Right lobe of liver (tissue), 6 donors: ENCODE measurements at regions not wholly inside any gene's neighbourhood (a gene's known extent, or its start where the extent isn't known, plus 50 kb on each side); places are given as distances from the start of the nearest gene placed in this dataset.

Source experiments
- ATAC-seq, 4 donors: fragments of 200-7000 bp; cut with Tn5 transposase; one replicate each; pipeline ENCODE4 v1.9.1; 2020; ENCODE audit warnings: mild to moderate bottlenecking in 4 of 4, moderate library complexity in 4 of 4
- DNase-seq, 3 donors: peaks; one replicate each; pipeline ENCODE4 v3.0.0-alpha.2; 2020
- H3K27ac ChIP-seq, 3 donors: fragments of 200-600 bp; one replicate each; pipeline ENCODE4 v1.8.0; 2022
- H3K27me3 ChIP-seq, 2 donors: fragments of 200-600 bp; one replicate each; pipeline ENCODE4 v1.8.0; 2022
- H3K36me3 ChIP-seq, 4 donors: fragments of 200-600 bp; sonication (generic) in 1 of 4; one replicate each; pipeline versions ENCODE4 v1.5.1 to v1.8.0; 2017 to 2022; ENCODE audit warnings: control low read depth in 1 of 4
- H3K4me1 ChIP-seq, 4 donors: fragments of 200-600 bp; sonication (generic) in 1 of 4; one replicate each; pipeline versions ENCODE4 v1.5.1 to v1.8.0; 2017 to 2022; ENCODE audit warnings: control low read depth in 1 of 4
- H3K4me3 ChIP-seq, 3 donors: fragments of 200-600 bp; one replicate each; pipeline ENCODE4 v1.8.0; 2022
- H3K9me3 ChIP-seq, 4 donors: fragments of 200-600 bp; sonication (generic) in 1 of 4; one replicate each; pipeline versions ENCODE4 v1.5.1 to v1.8.0; 2017 to 2022; ENCODE audit warnings: control low read depth in 1 of 4
- POLR2A ChIP-seq: fragments of 450-650 bp; IDR thresholded peaks from one replicate; pipeline ENCODE4 v1.6.1; 2017; ENCODE audit warnings: antibody characterized with exemption, mild to moderate bottlenecking
- WGBS: methylation state at CpG from one replicate; pipeline ENCODE4 v1.1.6; 2018; ENCODE audit warnings: low coverage, low lambda C conversion rate; ENCODE audit not compliant: insufficient coverage; ENCODE audit errors: missing lambda C conversion rate; 5-methylcytosine and 5-hydroxymethylcytosine counted together
- intact Hi-C, 2 donors: fragments of 100-400 bp; cut with DNase I; formaldehyde crosslinking; loops; one replicate each; pipeline versions ENCODE4 v1.11.2 to v1.14.1; 2022
- TF ChIP-seq, protein P1 (sequence below), 4 donors: fragments of 200-600 bp in 3 of 4; fragments of 450-650 bp in 1 of 4; IDR thresholded peaks; one replicate each; pipeline versions ENCODE4 v1.5.1 to v1.8.0; 2016 to 2022; ENCODE audit warnings: antibody characterized with exemption in 4 of 4, mild to moderate bottlenecking in 2 of 4
- donor health status: DM: no; HTN: yes; CAD: no.
- donor health status: DM: no; HTN: no; CAD: no.
- donor health status: DM: no; HTN: no; CAD: no.
- donor health status: DM: no; HTN: yes; CAD: no.
- donor health status: DM: no; HTN: yes; CAD: no.

DNA sequence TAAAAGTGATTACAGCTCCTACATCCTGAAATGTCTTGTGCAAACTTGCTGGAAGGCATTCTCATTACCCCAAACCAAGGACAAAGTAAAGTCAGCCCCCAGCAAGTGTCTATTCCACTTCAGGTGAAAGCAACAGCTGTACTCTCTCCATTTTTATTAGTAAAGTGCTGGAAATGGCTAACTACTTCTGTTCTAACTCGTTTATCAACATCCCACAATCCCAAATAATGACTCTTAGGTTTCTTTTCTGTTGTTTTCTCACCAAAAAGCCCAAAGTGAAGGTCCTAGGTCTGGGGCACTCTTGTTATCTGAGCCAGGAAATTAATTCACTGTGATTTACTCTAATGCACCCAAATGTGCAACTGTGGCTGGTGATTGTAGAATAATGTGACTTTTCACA, 105.7 kb downstream of the LRRC30 start:
- no peak overlapping the region for H3K27ac ChIP-seq
- intact Hi-C loops = no loop called here
- no peaks in the 10 kb centered on the region for H3K36me3 ChIP-seq
- no peaks in the 10 kb centered on the region for H3K27me3 ChIP-seq
- H3K4me3 ChIP-seq = no peak overlapping the region
- ATAC-seq = no peak
- H3K4me1 ChIP-seq = no peaks in the 10 kb centered on the region
- no peaks in the 10 kb centered on the region for H3K9me3 ChIP-seq
- DNase-seq = no peak
- TF ChIP-seq, protein P1, sequence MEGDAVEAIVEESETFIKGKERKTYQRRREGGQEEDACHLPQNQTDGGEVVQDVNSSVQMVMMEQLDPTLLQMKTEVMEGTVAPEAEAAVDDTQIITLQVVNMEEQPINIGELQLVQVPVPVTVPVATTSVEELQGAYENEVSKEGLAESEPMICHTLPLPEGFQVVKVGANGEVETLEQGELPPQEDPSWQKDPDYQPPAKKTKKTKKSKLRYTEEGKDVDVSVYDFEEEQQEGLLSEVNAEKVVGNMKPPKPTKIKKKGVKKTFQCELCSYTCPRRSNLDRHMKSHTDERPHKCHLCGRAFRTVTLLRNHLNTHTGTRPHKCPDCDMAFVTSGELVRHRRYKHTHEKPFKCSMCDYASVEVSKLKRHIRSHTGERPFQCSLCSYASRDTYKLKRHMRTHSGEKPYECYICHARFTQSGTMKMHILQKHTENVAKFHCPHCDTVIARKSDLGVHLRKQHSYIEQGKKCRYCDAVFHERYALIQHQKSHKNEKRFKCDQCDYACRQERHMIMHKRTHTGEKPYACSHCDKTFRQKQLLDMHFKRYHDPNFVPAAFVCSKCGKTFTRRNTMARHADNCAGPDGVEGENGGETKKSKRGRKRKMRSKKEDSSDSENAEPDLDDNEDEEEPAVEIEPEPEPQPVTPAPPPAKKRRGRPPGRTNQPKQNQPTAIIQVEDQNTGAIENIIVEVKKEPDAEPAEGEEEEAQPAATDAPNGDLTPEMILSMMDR (IDR thresholded peaks at IDR 0.05) = no peak
- no peak for TF ChIP-seq POLR2A
- WGBS = 25% methylated on average over 1 of the region's 1 CpG

DNA sequence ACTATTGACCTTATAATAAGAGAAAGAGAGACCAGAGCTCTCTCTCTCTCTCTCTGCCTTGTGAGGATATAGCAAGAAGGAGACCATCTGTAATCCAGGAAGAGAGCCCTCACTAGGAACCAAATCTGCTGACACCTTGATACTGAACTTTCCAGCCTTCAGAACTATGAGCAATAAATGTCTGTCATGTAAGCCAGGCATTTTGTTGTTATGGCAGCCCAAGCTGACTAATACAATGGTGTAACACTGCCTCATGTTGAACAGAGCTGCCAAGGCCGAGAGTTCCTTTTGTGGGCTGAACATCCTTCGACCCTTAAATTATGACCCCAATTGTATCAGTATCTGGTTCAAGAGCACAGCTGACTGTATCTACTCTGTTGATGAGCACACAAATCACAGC, 108.0 kb downstream of the LRRC30 start:
- no peaks in the 10 kb centered on the region for H3K9me3 ChIP-seq
- 65% methylated on average over 2 of the region's 2 CpGs for WGBS
- ATAC-seq = no peak
- H3K27me3 ChIP-seq = no peaks in the 10 kb centered on the region
- intact Hi-C loops = no loop called here
- TF ChIP-seq, protein P1 (IDR thresholded peaks at IDR 0.05) = no peak
- no peak for TF ChIP-seq POLR2A
- DNase-seq = no peak
- no peaks in the 10 kb centered on the region for H3K36me3 ChIP-seq
- H3K4me1 ChIP-seq = no peaks in the 10 kb centered on the region
- H3K4me3 ChIP-seq = no peak overlapping the region
- no peak overlapping the region for H3K27ac ChIP-seq

DNA sequence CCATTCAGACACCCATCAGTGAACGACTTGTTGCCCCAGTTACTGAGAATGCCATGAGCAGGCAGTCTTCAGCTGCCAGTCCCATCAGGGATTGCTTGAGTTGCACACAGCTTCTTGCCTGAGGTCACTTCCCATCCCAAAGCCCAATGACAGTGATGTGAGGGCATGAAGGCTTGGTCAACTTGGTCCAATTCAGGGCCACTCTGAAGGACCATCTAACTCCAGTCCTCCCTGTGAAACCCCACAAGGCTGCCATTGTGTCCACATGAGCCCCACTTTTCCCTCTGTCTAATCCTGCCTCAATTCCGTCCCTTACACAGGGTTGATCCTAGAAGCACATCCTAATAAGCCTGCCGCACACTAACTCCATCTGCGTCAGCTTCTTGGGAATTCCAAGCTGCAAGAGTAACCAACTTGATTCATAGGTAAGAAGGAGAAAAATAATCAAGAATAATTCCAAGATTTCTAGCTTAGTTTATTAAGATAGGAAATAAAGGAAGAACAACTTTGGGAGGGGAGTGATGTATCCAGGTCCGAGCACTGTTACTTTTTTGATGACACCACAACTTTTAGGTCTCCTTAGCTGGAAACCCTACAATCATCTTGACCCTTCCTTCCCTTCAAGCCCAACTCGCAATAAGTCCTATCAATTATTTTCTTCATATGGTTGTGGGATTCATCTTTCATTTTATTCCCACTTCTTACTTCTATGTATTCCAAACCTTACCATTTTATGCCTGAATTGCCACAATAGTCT, 110.9 kb downstream of the LRRC30 start:
- H3K9me3 ChIP-seq = no peaks in the 10 kb centered on the region
- no peak for ATAC-seq
- DNase-seq = no peak
- no peaks in the 10 kb centered on the region for H3K27me3 ChIP-seq
- H3K4me1 ChIP-seq = no peaks in the 10 kb centered on the region
- no peaks in the 10 kb centered on the region for H3K36me3 ChIP-seq
- 74% methylated on average over 6 of the region's 6 CpGs for WGBS
- TF ChIP-seq POLR2A = no peak
- TF ChIP-seq, protein P1 (IDR thresholded peaks at IDR 0.05) = no peak
- H3K27ac ChIP-seq = no peak overlapping the region
- intact Hi-C loops = no loop called here
- no peak overlapping the region for H3K4me3 ChIP-seq

DNA sequence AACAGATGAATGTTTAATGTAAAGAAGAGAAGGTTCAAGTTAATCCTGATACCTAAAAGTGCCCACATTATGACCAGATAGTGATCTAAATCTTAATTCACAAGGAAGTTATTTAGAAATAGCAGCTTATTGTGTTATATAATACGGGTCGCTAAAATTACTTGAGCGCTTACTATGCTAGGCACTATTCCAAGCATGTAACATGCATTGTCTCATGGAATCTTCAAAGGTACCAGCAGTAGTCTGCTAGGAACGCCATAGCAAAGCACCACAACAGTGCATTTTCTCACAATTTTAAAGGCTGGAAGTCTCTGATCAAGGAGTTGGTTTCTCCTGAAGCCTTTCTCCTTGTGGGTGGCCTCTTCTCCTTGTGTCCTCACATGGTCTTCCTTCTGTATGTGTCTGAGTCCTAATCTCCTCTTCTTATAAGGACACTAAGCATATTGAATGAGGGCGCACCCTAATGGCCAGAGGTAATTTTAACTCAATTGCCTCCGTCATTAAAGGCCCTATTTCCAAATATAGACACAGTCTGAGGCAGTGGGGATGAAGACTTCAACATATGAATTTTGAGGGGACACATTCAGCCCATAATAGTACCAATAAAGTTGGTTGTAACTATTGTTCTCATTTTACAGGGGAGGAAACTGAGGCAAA, 118.4 kb downstream of the LRRC30 start:
- Histone ChIP-seq H3K4me1 (no peaks in the 10 kb centered on the region), H3K36me3 (no peaks in the 10 kb centered on the region), H3K4me3 (no peak overlapping the region), H3K9me3 (no peaks in the 10 kb centered on the region), H3K27me3 (no peaks in the 10 kb centered on the region), H3K27ac (no peak overlapping the region)
- ATAC-seq = no peak
- no peak for DNase-seq
- WGBS = 82% methylated on average over 5 of the region's 6 CpGs
- TF ChIP-seq, protein P1 (IDR thresholded peaks at IDR 0.05) = no peak
- TF ChIP-seq POLR2A = no peak
- intact Hi-C loops = no loop called here
